ENCODE measurements at regions not wholly inside any gene's neighbourhood (a gene's known extent, or its start where the extent isn't known, plus 50 kb on each side); places are given as distances from the start of the nearest gene placed in this dataset.

GRCh38 chr2:203814661-203815540 lies 52.7 kb upstream of the CTLA4 start (continued):
- no peak for TF ChIP-seq ZEB1 (IDR thresholded peaks at IDR 0.05; ENCODE audit: insufficient replicate concordance, low read depth)
- TF ChIP-seq MXI1 (IDR thresholded peaks at IDR 0.05; ENCODE audit: borderline replicate concordance, low read depth, low read length) = no peak
- TF ChIP-seq SRF (IDR thresholded peaks at IDR 0.05; ENCODE audit: low read depth, low read length) = no peak
- TF ChIP-seq HNRNPH1 (optimal IDR thresholded peaks at IDR 0.05; ENCODE audit: low read depth, low read length) = no peak
- no peak for TF ChIP-seq TAF1 (CRISPR knock-in tag; IDR thresholded peaks at IDR 0.05)
- no peak for TF ChIP-seq SIN3B (IDR thresholded peaks at IDR 0.05; ENCODE audit: low read length)
- TF ChIP-seq RBM39 (IDR thresholded peaks at IDR 0.05; ENCODE audit: low read depth, low read length, poor library complexity, severe bottlenecking) = no peak
- no peak for TF ChIP-seq ZBTB43 (CRISPR knock-in tag; conservative IDR thresholded peaks at IDR 0.05)
- TF ChIP-seq MNT (IDR thresholded peaks at IDR 0.05) = no peak
- no peak for TF ChIP-seq IKZF1 (IDR thresholded peaks at IDR 0.05)
- no peak for TF ChIP-seq ATF7-NPFF (CRISPR knock-in tag; IDR thresholded peaks at IDR 0.05; ENCODE audit: low read depth)
- no peak for TF ChIP-seq ZNF180 (CRISPR knock-in tag; IDR thresholded peaks at IDR 0.05; ENCODE audit: borderline replicate concordance, low read depth)
- TF ChIP-seq FOXO4 (CRISPR knock-in tag; conservative IDR thresholded peaks at IDR 0.05) = no peak
- no peak for TF ChIP-seq ZBTB42 (CRISPR knock-in tag; IDR thresholded peaks at IDR 0.05)
- no peak for TF ChIP-seq GLI4 (CRISPR knock-in tag; IDR thresholded peaks at IDR 0.05; ENCODE audit: borderline replicate concordance)
- TF ChIP-seq KLF9 (CRISPR knock-in tag; IDR thresholded peaks at IDR 0.05; ENCODE audit: low read depth) = no peak
- no peak for TF ChIP-seq BHLHE40 (IDR thresholded peaks at IDR 0.05; ENCODE audit: low read length)
- TF ChIP-seq ZNF660 (CRISPR knock-in tag; IDR thresholded peaks at IDR 0.05; ENCODE audit: borderline replicate concordance, low read depth) = no peak
- no peak for TF ChIP-seq ZNF362 (CRISPR knock-in tag; IDR thresholded peaks at IDR 0.05; ENCODE audit: borderline replicate concordance)
- TF ChIP-seq ZFP82 (CRISPR knock-in tag; IDR thresholded peaks at IDR 0.05; ENCODE audit: borderline replicate concordance) = no peak
- no peak for TF ChIP-seq ZNF720 (CRISPR knock-in tag; IDR thresholded peaks at IDR 0.05)
- TF ChIP-seq NFKBIZ (CRISPR knock-in tag; IDR thresholded peaks at IDR 0.05) = no peak
- TF ChIP-seq RORA (CRISPR knock-in tag; IDR thresholded peaks at IDR 0.05) = no peak
- TF ChIP-seq E2F2 (CRISPR knock-in tag; IDR thresholded peaks at IDR 0.05; ENCODE audit: borderline replicate concordance) = no peak
- TF ChIP-seq GFI1 (CRISPR knock-in tag; IDR thresholded peaks at IDR 0.05; ENCODE audit: borderline replicate concordance) = peak; percentile 43; the same call in 1 of the 2 replicates

Data from HepG2 (cell line).